ENCODE measurements at regions not wholly inside any gene's neighbourhood (a gene's known extent, or its start where the extent isn't known, plus 50 kb on each side); places are given as distances from the start of the nearest gene placed in this dataset.
A peak's percentile ranks its signal among the peaks of the same experiment; 100 is the strongest.
"Not testable (repeated sequence)": the region's sequence is repeated elsewhere in the genome, so short reads cannot be mapped to it uniquely, and the experiment has no call there.

DNA sequence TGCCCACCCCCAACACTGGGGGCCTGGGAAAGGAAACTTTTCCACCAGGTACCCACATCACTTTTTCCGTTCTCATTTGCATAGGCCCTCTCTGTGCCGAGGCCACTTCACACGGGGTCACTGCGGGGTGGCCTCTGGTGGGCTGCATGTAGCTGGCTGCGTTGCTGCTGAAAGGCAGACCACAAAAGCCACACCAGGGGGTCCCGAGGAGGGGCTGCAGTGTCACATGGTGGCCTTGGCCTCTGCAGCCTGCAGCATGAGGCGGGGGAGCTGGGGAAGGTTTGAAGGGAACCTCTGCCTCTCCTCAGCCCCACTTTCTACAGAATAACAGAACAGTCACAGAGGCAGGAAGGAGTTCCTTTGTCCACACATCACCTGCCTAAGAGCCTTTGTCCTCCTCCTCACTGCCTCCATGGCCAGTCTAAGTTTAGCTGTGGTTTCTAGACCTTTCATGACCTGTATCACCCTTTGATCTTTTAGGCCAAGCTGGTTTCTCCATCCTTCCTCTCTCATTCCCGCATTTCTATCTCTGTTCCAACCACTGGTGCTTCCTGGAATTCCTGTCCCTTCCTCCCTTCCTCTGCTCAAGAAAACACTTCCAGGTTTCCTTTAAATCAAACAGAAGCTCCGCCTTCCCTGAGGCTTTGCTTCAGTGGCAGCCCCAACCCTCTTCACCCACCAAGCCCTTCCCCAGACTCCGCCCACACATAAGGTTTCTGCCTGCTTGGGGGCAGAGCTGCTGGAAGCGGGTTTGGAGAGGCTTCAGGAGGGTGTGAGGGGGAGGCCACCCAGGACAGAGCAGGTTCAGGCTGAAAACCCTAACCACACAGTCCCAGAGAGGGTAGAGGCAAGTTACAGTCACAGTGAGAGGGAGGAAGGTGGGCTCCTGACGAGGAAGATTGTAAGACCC, 150.7 kb upstream of the TLE3 start:
- no peak for DNase-seq (ENCODE audit: low spot score)

DNA sequence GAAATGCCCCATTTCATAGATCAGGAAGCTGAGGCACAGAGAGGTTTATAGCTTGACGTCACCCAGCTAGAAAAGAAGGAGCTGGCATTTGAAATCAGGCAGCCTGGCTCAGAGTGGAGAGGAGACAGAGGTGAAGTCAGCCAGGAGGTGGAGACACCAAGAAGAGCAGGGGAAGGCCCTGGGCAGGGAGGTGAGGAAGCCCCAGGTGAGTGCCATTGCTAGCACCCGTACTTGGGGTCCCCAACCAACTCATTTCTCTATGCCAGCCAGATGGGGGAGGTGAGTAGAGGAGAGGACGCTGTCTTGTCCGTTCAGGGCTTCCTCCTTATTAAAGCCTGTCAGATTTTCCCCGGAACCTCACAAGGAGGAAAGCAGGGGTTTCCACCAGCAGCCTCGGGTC, 149.6 kb upstream of the TLE3 start:
- DNase-seq (ENCODE audit: low spot score), result no peak

DNA sequence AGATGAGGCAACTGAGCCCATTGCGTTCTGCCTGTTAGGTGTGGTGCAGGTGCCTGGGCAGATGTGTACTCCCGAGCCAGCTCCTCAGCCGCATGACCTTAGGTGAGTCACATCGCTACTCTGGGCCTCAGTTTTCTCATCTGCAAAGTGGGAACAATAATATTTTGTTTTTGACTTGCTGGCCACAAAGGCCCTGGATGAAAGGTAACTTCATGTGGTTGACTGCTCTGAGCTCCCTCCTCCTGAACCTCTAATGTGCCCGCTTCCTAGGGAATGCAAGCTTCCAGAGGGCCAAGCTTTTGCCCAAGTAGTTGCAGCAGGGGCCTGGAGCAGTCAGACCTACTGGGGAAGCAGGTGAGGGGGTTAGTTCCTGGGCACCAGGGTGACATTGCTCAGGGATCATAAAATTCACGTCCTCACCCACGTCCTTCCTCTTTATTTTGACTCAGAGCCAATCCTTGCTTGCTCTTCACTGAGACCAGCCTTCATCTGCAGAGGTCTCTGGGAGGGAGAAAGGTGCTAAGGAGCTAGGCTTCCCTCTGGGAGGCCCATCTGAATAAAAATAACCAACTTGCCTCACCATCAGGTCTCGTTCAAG, 149.0 kb upstream of the TLE3 start:
- DNase-seq (ENCODE audit: low spot score), result no peak

DNA sequence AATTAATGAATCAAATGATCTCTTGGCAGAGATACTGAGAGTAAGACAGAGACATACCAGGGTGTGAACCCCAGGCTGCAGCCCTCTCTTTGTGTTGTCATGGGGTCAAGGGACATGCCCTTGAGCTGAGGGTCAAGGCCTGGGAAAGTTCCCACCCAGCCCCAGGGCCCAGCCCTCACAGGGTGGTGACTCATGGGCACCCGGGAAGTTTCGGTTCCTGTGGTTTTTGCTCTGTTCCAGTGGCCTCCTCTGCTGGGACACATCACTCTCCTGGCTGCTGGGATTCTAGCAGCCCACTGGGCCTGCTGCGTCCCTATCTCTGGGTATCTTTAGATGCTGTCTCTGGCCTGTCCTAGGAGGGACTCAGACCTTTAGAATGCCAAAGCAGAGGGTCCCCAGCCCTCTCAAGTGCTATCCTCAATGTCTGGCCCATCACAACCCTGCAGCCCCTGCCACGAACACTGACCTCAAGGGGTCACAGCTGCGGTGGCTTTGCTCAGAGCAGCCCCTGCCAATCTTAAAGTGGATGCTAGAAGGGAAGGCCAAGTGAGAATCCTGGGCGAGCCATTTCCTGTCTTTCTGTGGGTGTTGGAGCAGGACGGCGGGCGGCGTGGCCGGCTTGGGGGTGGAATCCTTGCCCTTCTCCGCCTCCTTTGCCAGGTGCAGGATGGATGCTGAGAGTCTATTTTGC, 148.4 kb upstream of the TLE3 start:
- DNase-seq (ENCODE audit: low spot score), result no peak

DNA sequence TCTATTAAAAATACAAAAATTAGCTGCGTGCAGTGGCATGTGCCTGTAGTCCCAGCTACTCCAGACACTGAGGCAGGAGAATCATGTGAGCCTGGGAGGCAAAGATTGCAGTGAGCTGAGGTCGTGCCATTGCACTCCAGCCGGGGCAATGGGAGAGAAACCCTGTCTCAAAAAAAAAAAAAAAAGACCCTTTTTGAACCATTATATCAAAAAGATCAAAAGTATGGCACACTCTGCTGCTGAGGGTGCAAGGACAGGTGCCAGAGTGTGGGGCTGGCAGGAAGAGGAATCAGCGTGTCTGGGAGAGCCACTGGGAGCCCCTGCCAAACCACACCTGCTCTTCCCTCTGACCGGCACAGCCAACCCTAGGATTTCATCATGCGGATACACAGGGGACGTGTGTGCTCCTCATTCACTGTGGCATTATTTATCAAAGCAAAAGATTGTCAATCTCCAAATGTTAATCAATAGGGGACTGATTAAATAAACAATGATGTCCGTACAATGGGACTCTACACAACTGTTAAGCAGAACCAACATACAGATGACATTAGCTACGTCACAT, 147.3 kb upstream of the TLE3 start:
- no peak for DNase-seq (ENCODE audit: low spot score)

DNA sequence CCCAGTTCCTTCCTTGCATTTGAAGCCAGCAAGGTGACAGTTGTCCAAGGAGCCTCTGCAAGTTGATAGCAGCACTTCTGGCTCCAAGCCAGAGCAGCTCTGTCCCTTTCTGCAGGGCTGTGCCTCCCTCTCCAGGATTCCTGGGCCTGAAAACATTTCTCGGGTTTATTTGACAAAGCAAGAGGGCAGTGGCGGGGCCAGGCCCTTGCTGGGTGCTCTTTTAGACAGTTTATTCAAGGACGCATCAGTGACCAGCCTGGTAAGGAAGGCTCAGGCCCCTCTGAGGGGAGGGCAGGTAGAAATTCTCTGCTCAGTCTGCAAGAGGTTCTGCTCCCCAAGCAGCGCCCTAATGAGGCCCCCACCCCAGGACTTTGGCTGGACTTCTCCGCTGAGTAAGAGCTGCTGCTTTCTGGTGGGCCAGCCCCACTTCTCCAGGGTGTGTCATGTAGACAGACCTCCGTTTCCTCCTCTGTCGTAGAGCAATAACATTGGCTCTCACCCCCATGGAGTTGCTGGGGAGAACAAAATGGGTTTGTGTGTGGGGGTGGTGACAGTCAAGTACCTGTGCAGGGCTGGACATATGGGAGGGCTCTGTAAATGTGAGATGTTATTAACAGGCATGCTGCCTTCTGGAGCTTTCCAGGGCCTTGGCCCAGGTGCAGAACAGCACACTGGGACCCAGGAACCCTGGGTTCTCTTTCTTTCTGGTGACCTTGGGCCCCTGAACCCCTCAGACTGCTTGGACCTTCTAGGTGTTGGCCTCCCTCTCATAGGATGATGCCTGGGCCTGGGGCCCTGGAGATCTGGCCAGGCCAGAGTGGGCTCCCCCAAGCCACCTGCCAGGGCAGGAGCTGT, 146.2 kb upstream of the TLE3 start:
- DNase-seq (ENCODE audit: low spot score), result no peak

DNA sequence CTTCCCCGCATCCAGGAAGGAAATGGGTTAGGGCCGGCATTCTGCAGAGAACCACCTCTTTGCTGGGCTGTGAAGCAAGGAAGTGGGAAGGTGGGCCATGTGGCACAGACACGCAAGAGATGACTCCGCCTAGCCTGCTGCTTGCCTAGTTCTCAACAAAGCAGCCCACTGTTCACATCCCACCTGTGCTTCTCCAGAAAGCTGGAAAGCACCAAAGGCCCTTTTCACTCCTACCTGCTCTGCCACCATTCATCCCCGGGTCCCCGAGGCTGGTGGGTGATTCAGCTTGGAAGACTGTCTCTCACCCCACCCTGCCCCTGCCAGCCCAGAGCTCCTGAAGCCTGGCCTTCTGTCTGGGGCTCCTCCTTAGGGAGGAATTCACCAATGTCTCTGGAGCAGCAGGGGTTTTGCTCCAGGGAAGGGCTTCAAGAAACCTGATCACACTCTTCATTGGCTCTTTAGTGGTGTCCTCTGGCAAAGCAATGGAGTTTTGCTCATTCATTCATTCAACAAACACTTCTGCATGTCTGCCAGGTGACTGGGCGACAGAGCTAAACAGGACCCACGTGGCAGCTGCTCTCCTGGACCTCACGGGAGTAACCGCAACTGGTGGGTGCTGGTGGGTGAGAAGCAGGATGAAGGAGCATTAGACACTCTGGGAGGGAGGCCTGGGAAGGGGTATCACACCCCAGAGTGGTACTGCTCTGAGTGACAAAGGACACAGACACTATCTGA, 145.4 kb upstream of the TLE3 start:
- no peak for DNase-seq (ENCODE audit: low spot score)

DNA sequence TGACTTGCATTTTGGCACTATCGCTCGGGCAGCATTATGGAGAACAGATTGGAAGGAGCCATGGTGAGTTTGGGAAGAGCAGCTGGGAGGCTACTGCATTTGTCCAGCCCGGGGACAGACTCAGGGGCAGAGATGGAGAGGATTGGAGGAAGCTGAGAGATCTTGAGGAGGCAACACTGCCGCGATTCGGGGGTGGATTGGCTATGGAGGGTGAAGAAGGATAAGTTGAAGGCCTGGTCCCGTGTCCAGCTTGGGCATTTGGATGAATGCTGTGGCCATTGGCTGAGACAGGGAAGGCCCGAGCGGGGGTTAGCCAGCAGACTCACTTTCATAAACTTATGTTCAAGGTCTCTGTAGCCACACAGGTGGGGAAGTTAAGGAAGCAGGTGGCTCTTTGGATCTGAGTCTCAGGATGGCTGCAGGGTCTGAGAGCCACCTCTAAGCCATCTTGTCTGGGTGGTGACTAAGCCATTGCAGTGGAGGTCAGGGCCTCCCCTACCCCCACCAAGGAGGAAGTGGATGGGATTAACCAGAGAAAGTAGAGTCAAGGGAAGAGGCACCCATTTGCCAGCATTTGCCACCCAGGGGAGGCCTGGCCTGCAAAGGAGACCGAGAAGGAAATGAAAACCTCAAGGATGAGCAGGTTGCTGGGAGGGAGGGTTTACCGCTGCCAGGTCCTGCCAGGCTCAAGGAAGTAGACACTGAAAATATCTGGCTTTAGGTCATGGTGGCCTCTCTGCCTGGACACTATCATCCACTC, 144.0 kb upstream of the TLE3 start:
- no peak for DNase-seq (ENCODE audit: low spot score)

DNA sequence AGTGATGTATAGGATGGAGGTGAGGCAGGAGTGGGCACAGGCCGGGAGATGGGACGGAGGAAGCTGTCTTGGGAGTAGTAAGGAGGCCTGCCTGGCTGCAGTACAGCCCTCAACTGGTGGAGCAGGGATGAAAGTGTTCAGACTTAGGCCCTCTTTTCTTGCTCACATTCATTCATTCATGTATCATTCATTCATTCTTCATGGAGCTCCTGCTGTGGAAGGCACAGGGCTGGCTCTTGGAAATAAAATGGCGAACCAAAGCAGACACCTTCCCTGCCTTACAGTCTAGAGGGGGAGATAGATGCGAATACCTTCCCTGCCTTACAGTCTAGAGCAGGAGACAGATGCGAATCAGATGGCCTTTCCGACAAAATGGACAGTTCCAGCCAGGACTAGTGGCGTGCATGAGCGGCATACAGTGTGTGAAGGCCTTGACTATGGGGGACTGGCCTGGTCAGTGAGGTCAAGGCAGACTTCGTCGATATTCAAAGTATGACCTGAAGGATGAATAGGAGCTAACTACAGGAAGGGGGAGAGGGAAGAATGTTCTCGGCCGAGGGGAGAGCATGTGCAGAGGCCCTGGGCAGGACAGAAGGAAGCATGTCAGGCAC, 143.2 kb upstream of the TLE3 start:
- DNase-seq (ENCODE audit: low spot score), result no peak

DNA sequence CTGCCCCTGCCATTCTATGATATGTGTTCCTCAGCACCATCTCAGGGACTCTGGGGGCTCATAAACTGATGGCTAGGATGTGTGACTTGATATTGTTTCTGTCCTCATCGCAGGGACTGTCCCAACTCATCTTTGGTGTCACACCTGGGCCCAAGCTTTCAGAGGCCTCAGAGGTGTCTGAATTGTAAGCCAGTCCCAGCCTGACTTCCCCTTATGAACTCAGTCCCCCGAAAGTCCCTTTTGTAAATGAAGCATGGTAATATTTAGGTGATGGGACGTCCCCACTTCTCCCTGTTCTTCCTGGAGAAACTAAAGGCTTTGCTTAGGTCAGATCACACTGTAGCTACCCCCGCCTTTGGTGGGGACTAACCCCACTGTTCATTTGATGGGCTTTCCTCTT, 142.4 kb upstream of the TLE3 start:
- no peak for DNase-seq (ENCODE audit: low spot score)

DNA sequence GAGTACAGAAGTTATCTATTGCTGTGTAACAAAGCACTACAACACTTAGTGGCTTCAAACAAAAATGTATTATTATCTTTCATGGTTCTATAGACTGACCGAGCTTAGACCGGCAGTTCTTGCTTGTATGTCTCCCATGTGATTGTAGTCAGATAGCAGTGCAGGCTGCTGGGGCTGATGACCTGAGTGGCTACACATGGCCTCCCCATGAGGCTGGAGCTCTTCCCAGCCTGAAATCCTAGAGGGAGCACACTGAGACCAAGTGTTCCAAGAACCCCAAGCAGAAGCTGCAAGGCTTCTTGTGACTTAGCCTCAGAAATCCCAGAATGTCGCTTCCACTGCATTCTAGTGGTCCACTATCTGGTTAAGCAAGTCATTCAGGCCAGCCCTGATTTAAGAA, 141.2 kb upstream of the TLE3 start:
- DNase-seq (ENCODE audit: low spot score), result no peak

DNA sequence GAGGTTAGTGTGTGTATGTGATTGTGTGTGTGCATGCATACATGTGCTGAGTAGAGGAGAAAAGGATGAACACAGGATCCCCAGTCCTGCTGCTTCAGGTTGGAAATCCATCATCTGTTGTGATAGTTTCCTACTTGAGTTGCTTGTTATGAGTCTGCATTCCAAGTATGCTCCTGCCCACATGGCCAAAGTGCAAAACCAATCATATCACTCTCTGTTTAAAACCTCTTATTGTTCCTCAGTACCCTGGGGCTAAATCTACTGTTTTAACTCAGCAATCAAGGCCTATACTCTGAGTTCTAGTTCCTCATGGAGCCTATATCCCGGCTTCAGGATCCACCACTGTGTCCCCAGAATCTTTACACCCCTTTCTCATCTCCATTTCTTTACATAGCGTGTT, 139.9 kb upstream of the TLE3 start:
- no peak for DNase-seq (ENCODE audit: low spot score)

DNA sequence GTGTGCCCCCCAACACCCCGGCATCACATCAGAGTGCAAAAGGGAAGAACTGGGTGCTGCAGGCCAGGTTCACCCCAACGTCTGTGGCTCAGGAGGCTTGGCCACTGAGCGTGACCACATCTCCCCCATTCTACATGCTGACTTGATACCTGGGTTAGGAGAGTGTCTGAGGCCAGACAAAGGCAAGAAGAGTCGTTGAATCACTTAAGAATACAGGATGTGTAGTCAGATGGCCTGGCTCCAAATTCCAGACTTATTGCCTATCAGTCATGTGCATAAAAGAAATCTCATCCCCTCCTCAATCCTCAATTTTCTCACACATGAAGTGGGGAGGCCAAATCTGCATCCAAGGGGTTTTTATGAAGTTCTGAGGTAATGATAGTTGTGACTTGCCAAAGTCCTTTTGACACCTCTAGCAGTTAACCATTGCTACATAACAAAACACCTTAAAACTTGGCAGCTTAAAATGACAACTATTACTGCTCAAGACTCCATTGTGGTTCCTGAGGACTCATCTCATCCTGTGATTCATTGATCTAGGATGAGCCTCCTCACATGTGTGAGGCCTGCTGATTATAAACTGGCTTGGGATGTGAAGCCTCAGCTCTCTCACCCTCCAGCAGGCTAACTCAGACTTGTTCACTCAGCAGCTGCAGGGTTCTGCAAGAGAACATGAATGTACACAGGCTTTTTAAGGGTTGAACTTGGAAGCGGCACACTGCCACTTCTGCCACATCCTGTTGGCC, 138.8 kb upstream of the TLE3 start:
- DNase-seq (ENCODE audit: low spot score), result peak; percentile 91

DNA sequence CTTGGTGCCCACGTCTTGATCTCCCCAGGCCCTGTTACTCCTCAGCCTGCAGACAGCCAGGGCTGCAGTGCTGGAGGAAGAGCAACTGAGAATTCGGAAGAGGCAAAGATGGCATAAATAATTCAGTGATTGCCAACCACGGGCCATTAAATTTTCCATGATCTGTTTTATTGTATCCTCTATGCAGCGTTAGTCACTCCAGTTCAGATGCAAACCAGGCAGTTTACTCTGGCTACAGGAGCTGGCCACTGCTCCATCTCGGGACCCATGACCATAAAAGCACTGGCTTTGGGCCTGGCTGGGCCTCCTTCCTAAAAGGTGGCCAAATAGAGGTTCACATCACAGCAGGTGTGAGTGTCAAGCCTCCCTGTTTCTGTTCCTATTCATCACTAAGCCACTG, 137.6 kb upstream of the TLE3 start:
- no peak for DNase-seq (ENCODE audit: low spot score)

DNA sequence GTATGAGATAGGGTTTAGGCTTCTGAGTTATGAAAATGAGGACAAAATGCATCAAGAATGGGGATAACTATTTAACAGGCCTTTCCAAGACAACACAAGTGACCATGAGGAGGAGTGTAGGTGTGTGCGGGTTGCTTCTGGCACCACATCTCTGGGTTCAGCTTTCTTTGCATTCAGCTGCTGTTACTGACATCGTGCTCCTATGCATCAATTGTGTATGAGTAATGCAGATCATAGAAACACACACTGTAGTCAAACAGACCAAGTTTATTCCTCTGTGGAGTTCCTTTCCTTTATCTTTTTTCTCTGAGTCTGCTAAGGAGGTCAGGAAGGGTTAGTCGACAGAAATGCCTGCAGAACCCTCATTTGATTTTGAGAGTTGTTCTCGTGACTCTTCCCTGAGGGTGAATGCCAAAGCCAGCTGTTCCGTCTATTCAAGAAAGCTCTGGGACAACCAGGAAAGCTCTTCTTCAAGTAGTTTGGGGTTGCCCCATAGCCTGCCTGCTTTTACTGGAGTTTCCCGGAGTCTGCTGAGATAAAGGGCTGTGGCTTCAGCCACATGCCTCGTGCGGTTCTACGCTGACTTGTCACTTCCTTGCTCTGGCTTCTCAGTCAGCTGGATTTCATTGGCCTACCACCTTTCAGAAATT, 136.7 kb upstream of the TLE3 start:
- no peak for DNase-seq (ENCODE audit: low spot score)

DNA sequence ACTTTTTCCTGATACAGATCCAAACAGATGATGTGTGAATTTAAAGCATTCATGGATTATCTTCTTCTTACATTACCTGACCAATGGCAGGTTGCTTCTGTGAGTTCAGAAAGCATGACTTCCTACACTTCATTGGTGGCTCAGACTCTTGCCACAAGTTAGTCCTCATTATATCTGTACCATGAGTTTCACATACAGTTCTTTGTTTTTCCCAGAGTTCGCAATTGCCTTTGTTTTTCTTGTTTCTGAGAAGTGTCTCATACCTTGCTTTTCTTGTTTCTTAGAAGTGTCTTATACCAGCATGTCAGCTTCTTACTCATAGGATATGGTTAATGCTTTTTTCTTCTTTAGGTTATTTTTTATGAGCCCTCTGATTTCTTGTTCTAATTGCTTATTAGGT, 133.8 kb upstream of the TLE3 start:
- DNase-seq (ENCODE audit: low spot score), result no peak

DNA sequence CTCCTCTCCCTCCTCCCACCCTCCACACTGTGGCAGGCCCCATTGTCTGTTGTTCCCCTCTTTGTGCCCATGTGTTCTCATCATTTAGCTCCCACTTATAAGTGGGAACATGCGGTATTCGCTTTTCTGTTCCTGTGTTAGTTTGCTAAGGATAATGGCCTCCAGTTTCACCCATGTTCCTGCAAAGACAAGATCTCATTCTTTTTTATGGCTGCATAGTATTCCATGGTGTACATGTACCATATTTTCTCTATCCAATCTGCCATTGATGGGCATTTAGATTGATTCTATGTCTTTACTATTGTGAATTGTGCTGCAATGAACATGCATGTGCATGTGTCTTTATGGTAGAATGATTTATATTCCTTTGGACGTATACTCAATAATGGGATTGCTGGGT, 130.2 kb upstream of the TLE3 start:
- DNase-seq (ENCODE audit: low spot score), result not testable (repeated sequence)

DNA sequence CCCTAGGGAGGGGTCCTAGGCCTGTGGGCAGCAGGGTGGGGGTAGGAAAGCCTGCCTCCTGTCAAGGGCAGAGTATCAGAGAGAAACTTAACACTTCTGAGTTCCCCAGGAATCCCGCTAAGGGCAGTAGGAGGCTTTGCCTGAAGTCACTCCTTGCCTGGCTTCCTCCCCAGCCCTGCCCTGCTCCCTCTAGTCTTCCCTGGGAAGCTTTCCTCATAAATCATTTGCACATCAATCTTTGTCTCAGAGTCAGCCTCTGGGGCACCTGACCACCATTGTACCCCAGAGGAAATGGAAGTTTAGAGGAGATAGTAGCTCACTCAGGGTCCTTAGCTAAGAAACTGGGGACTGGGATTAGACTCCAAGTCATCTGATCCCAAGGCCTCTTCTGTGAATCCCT, 129.4 kb upstream of the TLE3 start:
- no peak for DNase-seq (ENCODE audit: low spot score)
